NCI-H82 treated with DMSO at 0.1 percent for 48 hours (cell line): ENCODE measurements at regions not wholly inside any gene's neighbourhood (a gene's known extent, or its start where the extent isn't known, plus 50 kb on each side); places are given as distances from the start of the nearest gene placed in this dataset.

Source experiments
- DNase-seq: peaks from one replicate; lab custom pipeline; 2025; ENCODE audit not compliant: unreplicated experiment; lab: John Stamatoyannopoulos, UW

DNA sequence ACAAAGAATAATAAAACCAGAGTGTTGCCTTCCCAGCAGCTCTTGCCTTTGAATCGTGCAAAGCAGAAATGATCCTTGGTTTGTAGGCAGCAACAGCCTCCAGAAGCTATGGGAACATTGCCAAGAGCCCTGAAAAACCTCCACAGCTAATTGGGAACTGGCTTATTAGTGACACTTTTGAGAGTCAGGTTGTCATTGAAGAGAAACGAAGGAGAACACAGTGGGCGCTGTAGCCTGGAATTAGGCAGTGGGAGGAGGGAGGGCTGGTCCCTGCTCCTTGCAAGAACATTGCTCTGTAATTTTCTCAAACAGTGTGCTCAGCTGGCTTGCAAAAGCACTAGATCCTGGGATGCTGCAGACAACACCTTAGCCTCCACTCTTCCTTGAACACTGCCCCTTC lies 331.5 kb upstream of the EMCN start:
- no peak for DNase-seq

DNA sequence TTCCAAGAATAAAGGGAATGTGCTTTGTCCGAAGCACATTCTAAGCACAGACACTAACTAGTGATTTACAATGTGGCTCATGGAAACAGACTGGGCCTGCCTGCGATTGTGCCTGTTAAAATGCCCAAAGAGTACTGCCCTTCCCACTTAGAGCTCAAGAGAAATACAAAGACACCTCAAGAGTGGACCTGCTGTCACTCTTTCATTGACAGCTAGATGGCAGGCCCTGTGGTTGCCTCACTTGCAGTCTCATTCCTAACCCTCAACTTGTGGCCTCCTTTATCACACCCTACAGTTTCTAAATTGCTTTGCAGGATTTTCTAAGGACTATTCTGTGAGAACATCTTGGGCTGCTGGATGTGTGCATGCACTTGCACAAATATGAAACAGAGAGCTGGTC lies 331.0 kb upstream of the EMCN start:
- no peak for DNase-seq

DNA sequence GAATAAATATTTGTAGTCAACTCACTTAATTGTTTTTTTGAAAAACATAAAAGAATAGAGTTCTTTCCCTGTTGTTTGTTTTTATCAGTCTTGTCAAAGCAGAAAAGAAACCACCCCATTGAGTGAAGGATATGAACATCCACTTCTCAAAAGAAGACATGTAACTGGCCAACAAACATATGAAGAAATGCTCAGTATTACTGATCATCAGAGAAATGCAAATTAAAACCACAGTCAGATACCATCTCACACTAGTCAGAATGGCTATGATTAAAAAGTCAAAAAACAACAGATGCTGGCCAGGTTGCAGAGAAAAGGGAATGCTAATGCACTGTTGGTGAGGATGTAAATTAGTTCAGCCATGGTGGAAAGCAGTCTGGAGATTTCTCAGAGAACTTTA lies 326.1 kb upstream of the EMCN start:
- no peak for DNase-seq

DNA sequence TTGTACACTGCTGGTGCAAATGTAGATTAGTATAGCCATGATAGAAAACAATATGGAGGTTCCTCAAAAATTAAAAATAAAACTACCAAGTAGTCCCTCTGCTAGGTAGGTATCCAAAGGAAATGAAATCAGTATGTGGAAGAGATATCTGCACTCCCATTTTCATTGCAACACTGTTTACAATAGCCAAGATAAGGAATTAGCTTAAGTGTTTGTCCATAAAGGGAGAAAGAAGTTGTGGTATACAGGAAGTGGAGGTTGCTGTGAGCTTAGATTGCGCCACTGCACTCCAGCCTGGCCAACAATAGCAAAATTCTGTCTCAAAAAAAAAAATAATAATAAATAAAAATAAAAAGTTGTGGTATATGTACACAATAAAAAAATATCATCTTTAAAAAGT lies 325.0 kb upstream of the EMCN start:
- no peak for DNase-seq

DNA sequence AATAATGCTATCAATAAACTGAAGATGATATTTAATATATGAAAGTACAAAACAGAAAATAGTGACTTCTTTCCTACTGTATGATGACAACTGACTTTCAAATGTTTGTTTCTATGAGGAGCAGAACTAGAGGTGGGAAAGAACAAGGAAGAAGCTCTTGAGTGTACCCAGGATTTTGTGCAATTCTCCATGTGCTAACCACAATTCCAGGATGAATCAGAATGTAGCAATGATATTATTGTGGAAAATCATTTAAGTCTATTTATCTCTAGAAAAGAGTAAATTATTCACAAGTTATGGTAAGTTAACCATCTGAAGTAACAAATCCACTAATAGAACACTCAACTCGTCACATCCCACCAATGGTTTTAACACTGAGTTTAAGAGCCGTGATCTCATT lies 324.1 kb upstream of the EMCN start:
- DNase-seq, result no peak

DNA sequence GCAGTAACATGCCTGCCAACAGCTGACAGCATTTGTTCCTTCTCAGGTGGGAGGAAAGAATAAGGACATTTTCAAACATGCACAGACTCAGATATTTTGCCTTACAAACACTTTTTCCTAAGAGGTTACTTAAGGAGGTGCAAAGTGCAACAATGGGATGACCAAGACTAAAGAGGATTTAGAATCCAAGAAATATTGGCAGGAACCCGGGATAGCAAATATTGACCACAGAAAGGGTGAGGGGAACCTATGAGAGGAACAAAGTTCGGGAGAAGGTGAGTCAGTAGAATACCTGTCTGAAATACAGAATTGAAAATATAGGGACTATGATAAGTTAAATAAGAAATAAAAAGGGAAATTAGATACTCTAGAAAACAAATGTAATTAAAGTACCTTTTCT lies 321.9 kb upstream of the EMCN start:
- DNase-seq, result no peak

DNA sequence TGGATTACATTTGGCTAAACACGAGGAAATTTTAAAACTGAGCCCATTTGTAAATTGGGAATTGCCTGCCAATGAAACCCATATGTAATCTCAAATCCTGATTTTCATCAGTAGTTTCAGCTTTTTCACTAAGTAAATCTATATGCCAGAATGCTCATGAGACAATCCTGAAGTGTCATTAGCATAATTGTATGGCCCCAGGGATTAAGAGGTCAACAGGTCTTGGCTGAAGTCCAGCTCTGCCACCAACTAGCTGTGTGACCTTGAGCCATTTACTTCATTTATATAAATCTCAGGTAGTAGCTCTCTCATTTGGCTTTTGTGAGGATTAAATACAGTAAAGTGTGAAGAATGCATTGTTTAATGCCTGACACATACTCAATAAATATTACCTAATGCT lies 320.5 kb upstream of the EMCN start:
- DNase-seq, result peak; percentile 44

DNA sequence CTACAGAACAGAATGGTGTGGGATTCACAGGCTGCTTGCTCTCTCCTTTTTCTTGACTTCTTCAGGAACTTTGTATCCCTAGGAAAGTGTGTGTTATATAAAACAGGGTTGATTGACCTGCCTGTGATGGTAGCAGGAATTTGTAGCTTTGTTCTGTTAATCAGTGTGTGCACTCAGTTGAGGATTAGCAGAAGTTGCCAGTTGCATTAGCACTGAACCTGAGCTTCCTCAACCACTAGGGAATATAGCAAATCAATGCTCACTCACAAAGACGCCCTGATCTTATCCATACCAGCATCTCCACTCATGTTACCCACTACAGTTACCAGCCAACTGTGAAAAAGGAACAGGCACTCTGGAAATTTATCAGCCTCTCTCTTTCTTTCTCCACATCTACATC lies 319.1 kb upstream of the EMCN start:
- DNase-seq, result no peak

DNA sequence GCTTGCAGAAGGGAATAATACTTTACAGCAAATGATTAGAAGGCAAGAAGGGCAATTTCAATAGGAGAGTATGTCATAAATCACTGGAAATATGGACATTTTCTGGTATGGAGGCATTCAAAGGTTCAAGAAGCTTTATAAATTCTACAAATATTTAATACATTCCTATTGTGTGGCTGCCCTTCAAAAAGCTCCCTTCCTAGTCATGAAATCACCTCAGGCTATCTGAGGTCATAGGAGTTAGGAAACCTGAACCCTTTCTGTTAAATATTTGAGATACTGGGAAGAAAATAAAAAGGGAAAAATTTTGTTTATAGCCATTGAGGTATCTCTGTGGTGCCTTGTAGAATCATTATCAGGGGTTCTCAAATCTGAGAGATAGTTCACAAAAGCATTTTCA lies 316.8 kb upstream of the EMCN start:
- no peak for DNase-seq

DNA sequence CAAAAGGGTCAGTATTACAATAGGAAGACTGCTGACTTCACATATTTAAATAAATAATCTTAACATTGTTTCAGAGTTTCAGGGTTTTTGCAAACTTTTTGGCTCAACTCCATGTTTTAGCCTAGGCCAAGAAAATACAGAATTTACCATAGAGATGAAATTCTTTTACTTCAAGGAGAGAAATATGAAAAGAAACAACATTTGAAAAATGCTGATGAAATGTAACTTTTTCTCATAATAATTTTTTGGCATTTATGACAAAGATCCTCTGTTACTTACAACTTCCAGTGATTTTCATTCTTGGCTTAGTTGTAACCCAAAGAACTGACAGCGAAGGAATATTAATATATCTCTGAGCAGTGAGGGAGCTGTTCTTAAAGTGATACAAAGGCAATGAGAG lies 316.1 kb upstream of the EMCN start:
- no peak for DNase-seq

DNA sequence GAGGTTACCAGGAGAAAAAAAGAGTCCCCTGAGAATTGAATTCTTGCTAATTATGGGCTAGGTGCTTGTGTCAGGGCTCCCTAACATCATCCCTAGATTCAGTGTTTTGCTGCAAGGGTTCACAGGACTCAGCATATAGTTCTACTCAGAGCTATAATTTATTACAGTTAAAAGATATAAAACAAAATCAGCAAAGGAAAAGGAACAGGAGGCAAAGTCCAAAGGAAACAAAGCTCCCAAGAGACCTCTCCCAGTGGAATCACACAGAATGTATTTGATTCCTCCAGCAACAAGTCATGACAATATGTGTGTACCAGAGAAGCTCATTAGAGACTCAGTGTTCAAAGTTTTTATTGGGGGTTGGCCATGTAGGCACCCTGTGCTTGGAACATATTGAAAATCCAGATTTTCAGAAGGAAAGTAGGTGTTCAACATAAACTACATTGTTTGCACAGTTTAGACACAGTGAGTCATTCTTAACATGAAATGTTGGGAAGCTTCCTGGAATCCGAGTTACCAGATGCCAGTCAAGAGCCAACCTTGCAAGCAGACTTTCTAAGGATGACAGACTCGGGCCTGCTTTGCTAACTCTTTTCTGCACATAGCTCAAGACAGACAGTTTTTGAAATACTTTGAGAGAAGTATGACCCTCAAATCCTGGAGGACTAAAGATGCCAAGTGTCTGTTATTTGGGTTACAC lies 311.3 kb upstream of the EMCN start:
- no peak for DNase-seq

DNA sequence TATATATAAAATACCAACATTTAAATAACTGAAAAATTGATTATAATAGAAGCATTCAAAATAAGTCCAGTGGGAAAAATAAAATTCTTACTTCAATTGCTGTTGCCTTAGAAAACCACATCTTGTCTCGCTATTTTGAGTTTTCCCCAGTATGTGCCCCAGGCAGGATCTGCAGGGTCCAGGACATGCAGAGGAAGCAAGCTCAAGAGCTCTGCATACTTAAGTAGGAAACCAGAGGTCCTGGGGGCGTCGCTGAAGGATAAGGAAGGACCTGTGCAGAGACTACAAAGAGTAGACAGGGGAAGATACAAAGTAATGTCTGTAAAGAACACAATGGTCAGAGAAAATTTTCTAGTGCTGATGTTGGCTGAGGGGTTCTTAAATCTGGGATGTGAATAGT lies 310.5 kb upstream of the EMCN start:
- no peak for DNase-seq

DNA sequence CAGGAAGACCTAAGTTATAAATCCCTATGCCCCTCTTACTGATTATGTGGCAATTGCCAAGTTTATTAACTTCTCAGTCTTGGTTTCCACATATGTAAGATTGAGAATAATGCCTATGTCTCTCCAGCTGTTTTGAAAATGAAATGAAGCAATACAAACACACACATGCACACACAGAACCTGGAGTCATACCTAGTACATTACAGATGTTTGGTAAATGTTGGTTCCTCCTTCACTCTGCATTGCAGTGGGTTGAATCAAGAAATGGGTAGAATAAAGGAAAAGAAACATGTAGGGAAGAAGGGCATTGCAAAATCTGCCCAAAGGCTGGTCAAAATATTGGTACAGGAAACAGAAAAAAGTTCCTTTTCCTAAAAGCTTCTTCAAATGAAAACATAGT lies 309.9 kb upstream of the EMCN start:
- no peak for DNase-seq

DNA sequence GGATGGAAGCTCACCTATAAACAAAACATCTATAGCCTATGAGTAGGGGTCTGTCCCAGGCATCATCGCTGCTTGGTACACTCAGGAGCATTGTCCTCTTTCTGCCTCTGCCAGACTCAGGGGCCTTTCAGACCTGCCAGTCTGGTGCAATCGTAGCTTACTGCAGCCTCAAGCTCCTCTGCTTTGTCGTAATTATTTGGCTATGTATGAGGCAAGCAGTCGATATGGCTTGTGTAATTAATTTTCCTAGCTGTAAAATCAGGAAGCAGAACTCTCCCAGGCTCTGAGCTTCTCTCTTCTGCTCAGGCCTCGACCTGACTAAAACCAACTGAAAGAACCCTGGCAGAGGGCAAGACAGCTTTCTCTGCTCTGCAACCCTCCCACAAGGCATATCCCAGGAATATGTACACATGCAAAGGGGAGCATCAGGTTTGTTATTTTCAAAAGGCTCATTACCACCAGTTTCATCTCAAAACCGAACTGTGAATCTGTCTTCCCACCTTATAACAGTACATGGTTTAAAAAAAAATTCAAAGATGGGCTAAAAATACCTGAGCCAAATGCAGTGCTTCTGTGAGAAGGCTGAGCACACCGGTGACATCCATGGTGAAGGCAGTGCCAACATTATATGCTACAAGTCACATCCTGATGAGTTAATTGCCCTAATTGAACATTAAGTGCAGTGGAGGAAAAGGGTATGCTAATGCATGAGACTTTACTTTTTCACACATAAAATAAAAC lies 309.2 kb upstream of the EMCN start:
- DNase-seq, result no peak

DNA sequence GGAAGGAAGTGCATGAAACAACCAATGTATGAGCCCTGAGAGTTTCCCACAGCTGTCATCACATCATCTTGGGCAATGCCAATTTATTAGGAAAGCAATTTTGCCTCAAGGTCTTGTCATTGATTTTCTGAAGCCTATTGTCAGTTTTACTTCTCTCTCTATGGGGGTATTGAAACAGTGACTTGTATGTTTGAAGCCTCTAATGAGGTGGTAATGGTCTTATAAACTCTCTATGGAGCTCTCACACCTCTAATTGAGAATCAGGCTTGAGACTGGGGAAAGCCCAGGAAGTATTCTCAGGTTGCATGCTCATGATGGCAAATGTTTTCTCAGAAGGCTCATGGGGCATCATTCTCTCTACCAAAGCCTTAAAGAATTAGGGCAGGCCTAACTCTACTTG lies 308.2 kb upstream of the EMCN start:
- DNase-seq, result no peak

DNA sequence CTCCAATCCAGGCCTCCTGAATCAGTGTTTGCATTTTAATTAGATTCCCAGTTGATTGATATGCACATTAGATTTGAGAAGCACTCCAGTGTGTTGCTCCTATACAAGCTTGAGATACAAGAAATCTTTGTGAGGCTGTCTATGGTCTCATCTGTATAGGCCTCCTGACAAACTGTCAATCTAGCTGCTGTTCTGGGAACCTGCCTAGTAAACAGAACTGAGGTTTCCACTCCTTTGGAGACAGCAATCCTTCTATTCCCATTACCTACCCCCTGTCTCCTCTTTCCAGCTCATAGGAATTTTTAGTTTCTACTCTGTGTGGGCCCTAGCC lies 306.1 kb upstream of the EMCN start:
- no peak for DNase-seq

DNA sequence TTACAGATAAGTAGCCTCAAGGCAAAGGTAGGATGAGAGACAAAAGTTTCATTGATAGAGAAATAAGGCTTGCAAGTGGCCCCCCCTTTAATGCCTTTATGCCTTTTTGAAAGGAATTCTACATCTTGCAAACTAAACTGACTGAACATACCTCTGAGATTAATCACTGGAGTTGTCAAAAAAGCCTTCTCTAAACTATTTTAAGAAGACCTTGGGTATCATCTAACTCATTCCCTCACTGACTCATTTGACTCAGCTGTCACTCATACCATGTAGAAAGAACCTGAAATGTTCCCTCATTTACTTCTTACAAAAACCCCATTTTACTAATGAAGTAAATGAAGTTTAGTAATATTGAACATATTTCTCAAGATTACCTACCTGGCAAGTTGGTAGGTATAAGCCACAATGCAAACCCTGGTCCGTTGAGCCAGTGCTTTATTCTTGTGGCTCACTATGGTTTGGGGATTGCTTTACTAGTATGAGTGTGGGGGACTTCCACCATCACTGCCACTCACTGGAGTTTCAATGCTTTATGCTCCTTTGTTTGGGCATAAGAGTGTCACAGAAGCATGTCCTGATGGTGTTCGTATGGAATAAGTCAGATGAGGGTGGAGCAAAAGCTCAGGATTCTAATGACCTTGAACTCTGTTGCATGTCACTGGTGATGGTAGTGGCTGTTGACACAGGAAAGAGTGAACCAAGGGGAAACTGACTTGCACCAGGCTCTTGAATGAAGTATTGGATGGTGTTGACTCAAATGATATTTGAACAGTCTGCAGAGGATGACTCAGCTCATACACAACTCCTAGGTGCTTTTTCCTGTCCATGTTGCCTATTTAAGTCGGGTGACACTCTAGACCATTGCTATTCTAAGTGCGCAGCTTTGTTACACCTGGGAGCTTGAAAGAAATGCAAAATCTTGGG lies 305.5 kb upstream of the EMCN start:
- DNase-seq, result no peak

DNA sequence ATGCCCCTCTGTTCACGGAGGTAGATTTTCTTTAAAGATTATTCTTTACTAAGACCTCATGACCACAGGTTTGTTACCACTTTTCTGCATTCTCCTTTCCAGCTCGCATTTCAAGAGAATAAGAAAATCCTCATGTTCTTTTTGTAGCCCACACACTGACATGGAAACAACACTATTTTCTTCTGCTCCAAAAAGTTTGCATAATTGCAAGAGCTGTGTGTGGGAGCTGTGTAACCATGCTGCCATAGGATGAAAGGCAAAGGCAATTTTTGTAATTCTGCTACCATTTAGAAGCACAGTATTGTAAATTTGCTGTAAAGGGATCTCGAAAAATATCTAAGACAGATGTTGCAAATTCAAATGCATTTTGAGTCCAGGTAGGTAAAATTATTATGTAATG lies 302.4 kb upstream of the EMCN start:
- no peak for DNase-seq

DNA sequence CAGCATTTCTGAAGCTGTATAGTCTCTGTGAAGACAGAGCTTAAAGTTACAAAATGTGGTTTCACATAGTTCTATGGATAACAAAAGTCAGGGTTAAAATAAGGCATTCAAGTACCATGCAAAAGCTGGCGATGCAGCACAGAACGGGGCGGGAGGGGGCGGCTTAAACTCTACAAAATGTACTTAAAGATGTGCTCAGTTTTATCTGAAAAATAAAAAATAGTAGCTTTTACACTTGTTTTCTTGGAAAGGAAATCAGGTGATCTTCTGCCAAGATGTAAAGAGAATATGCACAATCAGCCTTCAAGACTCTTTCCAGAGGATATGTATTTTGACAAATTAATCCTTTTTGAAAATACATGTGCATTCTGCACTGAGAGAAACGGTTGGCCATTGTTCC lies 301.7 kb upstream of the EMCN start:
- no peak for DNase-seq

DNA sequence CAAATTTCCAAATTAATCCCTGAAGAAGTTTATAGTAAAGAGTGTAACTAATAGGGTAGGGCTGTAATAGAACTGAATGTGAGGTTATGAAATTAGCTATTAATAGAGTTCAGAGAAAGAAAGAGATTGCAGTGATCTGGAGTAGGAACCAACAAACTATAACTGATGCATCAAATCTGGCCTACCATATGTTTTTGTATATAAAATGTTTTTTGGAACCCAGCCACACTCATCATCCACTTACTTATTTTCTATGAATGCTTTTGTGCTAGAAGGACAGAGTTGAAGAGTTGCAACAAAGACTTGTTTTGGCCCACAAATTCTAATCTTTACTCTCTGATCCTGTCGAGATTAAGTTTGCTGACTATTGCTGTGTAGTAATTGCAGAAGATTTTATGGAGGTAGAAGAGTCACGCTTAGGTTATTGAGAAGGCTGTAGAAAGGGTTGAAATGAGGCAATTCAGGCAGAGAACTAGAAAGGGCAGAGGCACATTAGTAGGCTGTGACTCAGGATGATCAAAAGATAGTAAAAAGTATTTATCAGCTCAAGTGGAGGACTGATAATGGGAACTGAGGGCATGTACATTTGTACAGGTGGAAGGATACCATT lies 298.7 kb upstream of the EMCN start:
- no peak for DNase-seq

DNA sequence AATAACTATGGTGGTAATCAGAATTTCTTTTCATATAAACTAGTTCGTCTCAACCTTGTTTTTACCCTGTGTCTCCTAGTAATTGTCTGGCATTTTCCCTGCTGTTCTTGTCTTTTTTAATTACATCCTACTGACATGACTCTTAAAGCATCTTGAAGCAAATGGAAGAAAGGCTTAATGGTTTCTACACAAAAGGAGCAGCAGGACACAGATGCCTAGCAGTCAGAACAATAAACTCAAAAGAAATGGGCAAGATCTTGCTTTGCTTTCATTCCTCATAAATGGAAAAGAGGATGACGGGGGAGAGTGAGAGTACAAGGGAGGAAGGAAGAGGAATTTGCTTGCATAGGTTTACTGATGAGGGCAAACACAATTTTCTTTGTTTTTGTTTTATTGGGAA lies 293.2 kb upstream of the EMCN start:
- no peak for DNase-seq

DNA sequence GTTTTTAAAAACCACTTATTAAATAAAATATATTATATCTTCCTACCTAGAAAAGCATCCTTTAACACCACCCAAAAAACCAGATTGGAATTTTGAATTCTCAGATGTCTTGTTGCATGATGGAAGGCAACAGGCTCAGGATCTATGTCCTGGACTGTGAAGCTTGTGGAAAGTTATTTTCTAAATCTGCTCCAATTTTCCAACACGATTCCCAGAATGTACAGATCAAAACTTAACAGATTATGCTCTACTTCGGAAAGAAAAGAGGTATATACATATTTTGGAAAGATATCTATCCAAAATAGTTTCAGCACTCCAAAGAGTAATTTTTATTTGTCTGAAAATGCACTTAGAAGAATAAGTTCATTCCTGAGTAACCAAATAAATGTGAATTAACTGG lies 291.7 kb upstream of the EMCN start:
- no peak for DNase-seq
